C4-2B (cell line): ENCODE measurements at regions not wholly inside any gene's neighbourhood (a gene's known extent, or its start where the extent isn't known, plus 50 kb on each side); places are given as distances from the start of the nearest gene placed in this dataset.

Experiments
- H3K27ac ChIP-seq: fragments of 450-650 bp; 2 replicates; pipeline ENCODE4 v1.5.1; 2017
- CTCF ChIP-seq: fragments of 450-650 bp; conservative IDR thresholded peaks from 2 replicates; pipeline ENCODE4 v1.5.1; 2017; ENCODE audit warnings: mild to moderate bottlenecking
- ZFX ChIP-seq: fragments of 450-650 bp; IDR thresholded peaks from 2 replicates; pipeline ENCODE4 v1.6.1; 2017

- no peak overlapping the region for H3K27ac ChIP-seq
These were observed 77.3 kb upstream of the KCNJ15 start for GRCh38 chr21:38179511-38179910.

DNA sequence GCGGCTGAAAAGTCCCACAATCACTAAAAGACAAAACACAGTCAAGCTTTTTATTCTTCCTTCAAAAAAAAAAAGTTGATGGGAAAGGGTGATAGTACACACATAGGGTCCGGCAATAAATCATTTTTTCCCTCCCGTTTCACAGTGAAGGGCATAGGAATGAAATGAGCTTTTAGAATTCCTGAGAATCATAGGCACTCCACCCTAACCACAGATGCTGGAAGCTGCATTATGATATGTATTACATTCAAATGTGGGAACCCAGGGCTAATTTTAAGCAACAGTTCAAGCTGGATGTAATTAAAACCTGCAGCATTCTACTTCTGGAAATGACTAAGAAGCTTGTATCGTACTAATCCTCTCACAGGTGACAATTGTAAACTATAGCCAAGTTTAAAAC is 75.7 kb upstream of the KCNJ15 start:
- H3K27ac ChIP-seq = no peak overlapping the region
- no peak for TF ChIP-seq CTCF
- no peak for TF ChIP-seq ZFX

More at GRCh38 chr21:38179511-38179910, 77.3 kb upstream of the KCNJ15 start:
- TF ChIP-seq CTCF (no peak), ZFX (no peak)

DNA sequence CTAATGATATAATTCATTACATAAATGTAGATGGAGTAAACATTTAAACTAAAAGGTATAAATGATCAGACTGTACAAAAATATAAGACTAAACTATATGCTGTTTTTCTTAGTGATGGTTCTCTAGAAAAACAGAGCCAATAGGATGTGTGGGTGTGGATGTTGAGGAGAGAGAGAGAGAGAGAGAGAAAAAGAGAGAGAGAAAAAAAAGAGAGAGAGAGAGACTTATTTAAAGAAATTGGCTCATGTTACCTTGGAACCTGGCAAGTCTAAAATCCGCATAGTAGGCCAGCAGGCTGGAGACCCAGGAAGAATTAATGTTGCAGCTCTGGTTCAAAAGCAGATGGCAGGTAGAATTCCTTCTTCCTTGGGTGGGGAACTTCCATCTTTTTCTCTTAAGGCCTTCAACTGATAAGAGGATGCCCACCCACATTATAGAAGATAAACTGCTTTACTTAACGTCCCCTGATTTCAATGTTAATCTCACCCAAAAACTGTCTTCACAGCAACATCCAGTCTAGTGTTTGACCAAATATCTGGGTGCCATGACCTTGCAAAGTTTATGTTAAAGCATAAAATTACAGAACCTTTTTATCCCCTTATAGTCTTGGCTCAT is 74.3 kb upstream of the KCNJ15 start:
- no peak for TF ChIP-seq ZFX
- no peak for TF ChIP-seq CTCF
- H3K27ac ChIP-seq = no peak overlapping the region

DNA sequence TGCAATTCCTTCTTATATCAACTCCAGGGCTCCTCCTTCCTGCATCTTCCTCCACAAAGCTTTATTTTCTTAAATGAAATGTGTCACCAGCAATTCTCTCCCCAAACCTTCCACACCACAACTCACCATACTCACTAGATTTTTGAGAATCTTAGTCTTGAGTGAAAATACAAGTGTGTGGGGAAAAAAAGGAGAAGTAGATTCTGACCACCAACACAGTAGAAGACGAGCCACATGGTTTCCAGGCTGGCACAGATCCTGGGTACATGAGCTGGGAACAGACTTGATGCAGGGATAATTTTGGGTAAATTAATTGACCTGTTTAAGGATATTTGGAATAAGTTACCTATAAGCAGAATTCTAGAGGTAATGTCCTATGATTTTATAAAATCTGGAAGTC is 72.8 kb upstream of the KCNJ15 start:
- no peak overlapping the region for H3K27ac ChIP-seq
- no peak for TF ChIP-seq CTCF
- no peak for TF ChIP-seq ZFX

DNA sequence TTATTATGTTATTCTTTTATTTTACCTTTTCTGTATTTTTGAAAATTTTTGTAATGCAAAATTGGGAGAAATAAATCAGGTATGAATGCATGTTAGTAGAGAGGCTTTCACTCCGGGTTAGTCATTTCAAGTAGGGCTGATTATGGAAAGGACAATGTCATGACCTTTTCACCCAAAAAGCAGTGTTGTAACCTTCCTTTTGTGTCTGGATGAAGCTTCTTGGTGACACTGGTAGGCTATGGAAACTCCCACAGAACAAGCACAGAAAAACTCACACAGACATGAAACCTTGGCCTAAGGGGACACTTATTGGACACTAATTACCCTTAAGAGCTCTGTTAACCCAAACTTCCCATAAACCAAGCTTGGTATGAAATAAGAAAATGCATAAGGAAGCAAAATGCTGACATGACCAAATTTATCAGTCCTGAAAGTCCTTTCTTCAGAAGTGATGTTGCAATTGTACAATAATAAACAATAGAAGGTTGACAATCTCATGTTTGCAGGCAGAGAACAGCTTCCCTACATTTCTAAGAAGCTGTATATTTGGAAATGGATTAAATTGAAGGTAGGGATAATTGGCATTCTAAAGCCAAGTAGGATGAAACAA is 70.0 kb upstream of the KCNJ15 start:
- TF ChIP-seq ZFX (no peak), CTCF (no peak)
- H3K27ac ChIP-seq = no peak overlapping the region

DNA sequence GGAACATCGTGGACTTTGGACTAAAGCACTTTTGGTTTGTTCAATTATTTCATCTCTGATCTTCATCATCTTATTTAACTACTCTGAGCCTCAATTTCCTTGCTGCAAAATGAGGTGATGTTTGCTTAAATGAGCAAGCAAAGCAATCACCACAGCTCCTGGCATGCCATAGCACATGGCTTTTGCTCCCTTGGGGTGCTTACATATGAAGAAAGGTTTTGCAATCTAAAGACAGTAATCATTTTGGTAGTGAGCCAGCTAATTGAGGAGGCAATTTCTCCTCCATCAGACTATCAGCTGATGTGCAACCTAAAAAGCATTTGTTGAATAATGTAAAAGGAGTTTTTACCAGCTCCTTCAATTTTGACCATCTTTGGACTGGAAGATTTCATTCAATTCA is 68.8 kb upstream of the KCNJ15 start:
- TF ChIP-seq ZFX (no peak), CTCF (no peak)
- H3K27ac ChIP-seq = no peak overlapping the region

DNA sequence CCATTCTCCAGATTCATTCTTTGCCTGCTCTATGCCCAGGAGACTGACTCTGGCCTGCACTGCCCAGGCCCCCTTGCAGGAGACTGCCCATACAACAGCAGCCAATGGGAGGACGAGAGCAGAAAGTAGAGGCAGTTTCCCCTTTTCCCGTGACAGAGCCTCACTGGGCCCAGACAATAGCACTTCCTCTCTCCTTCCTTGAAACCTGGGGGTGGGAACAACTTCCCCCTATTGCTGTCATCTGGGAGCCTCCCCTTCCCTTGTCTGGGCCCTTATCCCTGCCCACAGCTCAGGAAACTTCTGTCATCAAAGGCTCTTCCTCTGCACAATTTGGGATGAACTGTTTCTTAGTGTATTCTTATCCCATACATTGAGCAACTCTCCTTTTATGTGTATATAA is 60.8 kb upstream of the KCNJ15 start:
- no peak for TF ChIP-seq ZFX
- no peak for TF ChIP-seq CTCF
- H3K27ac ChIP-seq = no peak overlapping the region
